Stimulated activated CD4-positive, alpha-beta T cell treated with anti-CD3 and anti-CD28 coated beads, TNF-alpha, amount 100 ng/mL, for 4 hours (primary cell): ENCODE measurements at regions not wholly inside any gene's neighbourhood (a gene's known extent, or its start where the extent isn't known, plus 50 kb on each side); places are given as distances from the start of the nearest gene placed in this dataset.

ENCODE experiments used
- DNase-seq, 3 experiments: peaks; one replicate each; pipeline ENCODE4 v3.0.0-alpha.2; 2020; ENCODE audit warnings: low read depth in 3 of 3

DNA sequence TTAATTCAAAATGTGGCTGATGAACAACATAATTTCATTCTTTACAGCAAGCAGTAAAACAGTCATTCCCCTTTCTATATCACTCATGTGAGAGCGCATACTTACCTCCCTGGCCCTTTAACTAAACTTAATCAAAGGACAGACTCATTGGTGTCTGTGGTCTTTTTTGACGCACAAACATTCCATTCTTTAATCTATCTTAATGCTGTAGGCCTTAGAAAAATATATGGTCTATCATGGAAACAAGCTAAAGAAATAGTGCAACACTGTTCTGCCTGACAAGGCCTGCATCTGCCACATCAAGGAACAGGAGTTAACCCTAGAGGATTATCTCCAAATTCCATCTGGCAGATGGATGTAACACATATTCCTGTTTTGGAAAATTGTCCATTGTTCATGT is 878.1 kb downstream of the NLGN4Y start:
- DNase-seq = no peak

DNA sequence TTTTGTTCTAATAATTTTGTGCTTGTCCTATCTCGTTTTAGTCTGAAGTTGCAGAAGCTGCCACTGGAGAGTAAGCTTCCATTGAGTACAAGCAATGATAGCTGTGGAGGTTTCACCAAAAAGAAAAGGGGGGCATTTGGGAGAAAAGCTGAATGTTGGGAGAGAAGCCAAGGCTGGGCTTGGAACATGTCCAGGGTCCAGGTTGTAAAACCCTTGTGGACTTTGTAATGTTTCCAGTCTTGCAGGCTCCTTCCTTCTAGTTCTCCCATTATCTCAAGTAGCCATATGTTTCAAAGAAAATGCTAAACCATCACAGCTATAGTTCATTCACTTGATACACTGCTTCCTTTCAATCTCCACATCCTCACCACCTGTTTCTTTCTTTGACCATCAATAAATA is 880.2 kb downstream of the NLGN4Y start:
- DNase-seq = no peak

DNA sequence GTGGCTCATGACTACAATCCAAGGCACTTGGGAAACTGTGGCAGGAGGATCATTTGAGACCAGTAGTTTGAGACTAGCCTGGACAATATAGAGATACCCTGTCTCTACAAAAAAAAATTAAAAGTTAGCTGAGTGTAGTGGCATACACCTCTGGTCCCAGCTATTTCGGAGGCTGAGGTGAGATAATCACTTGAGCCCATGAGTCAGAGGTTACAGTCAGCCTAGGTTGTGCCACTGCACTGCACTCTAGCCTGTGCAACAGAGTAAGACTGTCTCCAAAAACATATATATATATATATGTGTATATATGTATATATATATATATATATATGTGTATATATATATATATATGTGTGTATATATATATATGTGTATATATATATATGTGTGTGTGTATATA is 890.8 kb downstream of the NLGN4Y start:
- no peak for DNase-seq

DNA sequence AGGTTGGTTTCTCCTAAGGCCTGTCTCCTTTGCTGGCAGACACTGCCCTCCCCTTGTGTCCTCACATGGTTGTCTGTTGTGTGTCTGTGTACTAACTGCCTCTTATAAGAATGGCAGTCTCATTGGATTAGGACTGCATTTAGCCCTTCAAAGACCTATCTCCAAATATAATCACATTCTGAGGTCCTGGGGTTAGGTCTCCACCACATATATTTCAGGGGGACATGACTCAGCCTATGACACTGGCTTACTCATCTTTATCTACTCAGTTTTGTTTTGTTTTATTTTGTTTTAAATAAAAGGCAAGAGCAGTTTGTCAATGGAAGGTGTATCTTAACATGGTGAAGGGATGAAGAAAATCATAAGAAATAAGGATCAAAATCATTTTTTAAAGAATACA is 894.3 kb downstream of the NLGN4Y start:
- no peak for DNase-seq

DNA sequence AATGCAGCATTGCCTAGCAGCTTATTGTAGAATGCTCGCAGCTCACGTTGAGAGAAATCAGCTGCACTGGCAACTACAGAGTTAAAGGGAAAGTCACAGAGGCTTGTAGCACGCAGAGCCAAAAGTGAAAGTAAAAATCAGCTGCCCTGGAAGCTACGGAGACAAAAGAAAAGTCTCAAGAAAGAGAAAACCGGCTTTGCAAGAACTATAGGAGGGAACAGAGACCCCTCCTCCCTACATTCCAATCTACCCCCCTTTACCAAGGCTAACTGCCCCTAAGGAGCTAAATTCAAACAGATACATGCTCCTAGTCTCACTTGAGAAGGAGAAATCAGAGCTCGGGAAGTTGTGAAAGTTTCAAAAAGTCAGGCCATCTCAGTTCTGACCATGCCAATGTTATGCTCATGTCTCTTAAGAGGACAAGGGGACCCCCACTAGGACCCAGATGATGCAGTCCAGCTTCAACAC is 900.4 kb downstream of the NLGN4Y start:
- peak in 1 of 3 experiments; percentile 3 for DNase-seq

DNA sequence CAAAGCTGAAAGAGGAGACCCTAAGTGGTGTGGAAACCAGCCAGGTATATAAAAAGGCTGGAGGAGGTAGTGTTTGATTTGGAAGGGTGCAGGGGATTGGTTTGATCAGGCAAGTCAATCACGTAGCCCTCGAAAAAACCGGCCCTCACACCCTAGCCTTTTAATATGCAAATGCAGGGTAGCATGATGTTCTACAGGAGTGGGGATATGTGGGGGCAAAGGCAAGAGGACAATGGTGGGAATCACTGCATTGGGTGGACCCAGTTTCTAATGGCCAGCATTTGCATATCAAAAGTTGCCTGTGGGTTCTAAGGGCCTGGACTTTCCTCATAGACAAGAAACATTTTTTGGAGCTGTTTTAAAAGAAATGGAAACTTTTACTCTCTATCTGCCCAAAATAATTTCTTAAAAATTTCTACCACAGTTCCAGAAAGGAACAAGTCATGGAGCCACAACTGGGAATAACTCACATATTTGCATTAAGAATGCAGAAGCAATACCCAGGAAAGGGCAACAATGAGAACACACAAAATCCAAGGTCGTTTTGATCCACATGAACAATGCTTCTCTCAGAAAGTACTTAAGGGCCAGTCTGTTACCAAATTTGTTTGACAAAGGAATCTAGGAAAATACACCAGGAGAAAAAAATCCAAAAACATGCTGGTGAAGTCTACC is 915.8 kb downstream of the NLGN4Y start:
- no peak for DNase-seq

DNA sequence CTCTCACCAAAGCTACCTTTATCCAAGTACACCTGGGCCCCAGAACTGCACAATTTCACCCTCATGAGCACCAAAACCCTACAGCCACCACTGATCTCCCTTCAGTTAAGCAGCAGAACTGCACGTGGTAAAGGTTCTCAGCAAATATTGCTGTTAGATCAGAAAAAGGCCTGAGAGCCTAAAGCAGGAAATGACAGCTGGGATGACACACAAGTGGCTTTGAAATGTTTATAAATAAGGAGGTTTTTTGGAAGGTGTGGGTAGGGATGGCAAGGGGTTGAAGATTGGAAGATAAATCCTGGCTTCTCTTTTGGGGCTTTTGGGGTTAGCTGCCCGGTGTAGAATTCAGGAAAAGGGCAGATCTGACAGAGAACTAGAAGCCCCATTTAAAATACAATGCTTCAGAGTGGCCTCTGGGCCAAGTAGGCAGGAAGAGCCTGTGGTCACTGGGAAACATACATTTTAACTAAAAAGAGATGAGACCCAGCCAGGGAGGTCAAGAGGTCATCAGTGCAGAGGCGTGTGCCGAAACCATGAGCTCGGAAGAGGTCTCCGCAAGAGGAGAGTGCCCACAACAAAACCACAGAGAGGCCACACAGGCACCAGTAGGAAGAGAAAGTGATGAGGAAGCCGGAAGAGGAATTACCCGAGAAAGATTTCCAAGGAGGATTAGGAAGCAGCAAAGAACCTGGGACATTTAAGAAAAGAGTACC is 916.5 kb downstream of the NLGN4Y start:
- DNase-seq = no peak

DNA sequence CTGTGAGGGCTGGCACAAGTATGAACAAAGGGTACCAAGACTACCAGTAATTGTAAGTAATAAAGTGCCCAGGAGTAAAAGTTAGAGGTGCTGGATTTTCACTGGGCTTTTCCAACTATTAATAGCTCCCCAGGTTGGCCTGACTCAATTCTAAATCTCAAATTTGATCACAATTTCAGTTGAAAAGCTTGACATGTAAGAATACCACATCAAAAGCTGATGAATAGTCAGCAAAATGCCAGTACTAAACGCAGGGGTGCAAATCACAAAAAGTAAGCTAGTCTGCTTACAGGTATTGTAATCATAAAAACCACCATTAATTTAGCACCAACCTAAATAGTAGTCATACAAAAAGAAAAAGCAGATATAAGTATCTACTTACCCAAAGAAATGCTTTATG is 917.5 kb downstream of the NLGN4Y start:
- no peak for DNase-seq

DNA sequence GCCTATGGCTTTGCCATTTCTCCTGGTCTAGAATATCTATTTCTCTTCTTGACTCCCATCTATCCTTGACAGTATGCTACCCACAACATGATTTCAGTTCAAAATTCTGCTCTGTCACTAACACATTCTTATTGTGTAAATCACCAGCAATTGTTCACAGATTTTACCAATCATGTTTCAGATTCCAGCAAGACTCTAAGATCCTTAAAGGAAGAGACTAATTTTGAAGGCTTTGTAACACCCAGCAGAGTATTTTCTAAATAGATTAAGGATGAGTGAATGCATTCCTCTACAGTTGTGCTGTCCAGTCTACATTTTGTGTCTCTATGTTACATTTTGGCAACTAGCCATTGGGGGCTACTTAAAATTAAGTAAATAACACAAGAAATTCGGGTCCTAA is 921.5 kb downstream of the NLGN4Y start:
- no peak for DNase-seq

DNA sequence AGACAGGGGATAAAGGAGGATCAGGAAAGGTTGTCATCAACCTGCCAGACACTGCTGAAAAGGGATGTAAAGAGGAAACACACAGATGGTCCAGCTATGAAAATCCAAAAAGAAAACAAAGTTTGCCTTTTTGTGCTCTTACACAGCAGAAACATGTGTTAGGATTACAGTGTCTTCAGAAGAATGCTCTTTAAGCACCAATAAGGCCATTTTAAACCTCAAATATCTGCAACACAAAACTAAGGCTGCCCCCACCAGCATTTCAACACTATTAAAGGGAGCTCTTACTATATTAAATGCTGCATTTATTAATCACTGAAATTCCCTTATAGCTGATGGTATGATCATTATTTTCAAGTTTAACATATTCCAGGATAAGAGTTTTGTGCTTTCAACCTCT is 922.5 kb downstream of the NLGN4Y start:
- DNase-seq = no peak

DNA sequence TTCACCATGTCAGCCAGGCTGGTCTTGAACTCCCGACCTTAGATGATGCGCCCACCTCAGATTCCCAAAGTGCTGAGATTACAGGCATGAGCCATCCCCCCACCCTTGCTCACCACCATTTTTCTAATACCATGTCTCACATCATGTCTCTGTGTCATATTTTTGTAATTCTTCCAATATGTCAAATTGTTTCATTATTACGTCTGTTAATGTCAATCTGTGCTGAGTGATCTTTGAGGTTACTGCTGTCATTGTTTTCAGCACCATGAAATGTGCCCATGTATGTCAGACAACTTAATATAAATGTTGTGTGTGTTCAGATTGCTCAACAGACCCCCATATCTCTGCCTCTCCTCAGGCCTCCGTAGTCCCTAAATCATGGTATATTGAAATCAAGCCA is 923.6 kb downstream of the NLGN4Y start:
- no peak for DNase-seq

DNA sequence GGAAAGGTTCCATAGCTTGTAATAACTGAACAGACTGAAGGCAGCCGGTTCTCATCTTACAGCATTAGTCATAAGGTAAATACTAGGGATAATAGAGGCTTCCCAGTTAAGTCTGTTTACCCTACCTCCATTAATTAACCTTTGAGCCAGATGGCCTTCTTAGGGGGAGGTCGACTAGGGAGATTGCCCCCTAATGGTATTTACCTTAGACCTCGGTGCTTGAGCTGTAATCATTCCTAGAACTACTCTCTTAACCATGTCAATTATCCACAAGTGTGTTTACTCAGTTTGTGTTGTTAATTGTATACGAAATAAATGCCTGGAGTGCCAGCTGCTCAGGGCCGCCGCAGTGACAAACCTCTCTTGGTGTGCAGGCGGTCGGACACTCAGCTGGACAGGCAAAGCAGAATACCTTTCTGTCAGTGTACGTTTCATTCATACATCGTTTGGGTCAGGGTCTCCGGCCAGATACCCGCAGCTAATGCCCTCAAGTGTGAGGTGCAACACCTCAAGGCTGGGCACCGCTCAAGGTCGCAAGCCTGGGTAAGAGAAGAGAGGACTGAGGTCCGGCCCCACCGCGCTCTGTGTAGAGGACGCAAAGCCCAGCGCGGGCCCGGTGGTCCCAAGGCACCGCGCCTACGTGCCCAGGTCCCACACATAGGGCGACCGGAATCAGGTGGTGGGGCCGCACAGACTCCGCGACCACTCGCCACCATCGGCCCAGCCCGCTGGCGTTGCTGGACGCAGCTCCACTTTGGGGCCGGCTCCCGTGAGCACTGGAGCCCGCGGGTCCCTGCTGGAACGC is 931.0 kb downstream of the NLGN4Y start:
- no peak for DNase-seq

DNA sequence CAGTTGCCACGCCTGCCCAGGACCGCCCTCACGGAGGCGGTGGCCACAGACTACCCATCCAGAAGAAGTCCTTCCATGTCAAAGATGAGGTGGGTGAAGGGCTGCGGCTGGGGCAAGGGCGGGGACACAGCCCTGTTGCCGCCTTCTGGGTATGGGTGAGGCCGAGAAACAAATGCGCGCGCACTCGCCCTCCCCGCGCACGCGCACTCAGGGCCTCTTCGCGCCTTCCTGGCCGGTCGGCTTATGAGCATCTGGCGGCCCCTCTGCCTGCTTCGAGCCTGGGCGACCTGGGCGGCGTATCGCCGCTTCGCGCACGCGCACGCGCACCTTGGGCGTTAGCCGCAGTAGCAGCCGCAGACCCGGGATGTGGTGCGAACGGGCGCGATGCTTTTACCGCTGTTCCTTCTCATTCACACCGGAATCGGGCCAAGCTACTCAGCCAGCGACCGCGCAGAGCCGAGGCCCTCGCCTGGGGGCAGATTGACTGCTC is 931.7 kb downstream of the NLGN4Y start:
- DNase-seq = peak; percentile 31 to 52 (median 46)

DNA sequence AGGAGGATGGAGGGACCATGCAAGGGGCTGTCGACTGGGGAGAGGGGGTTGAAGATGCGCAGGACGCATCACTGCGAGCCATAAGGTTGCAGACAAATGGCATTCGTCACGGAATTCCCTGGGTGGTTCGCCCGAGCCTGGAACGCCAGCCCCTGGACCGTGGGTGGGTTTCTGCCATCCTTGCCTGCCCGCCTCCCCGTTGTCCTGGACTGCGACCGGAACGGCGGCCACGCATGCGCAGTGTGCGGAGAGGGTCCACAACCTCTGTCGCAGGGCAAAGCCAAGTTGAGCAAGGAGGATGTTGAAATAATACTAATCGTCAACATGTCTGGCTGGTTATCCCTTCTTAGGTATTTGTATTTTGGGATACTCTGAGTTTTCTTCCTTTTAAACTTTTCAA is 932.2 kb downstream of the NLGN4Y start:
- no peak for DNase-seq

DNA sequence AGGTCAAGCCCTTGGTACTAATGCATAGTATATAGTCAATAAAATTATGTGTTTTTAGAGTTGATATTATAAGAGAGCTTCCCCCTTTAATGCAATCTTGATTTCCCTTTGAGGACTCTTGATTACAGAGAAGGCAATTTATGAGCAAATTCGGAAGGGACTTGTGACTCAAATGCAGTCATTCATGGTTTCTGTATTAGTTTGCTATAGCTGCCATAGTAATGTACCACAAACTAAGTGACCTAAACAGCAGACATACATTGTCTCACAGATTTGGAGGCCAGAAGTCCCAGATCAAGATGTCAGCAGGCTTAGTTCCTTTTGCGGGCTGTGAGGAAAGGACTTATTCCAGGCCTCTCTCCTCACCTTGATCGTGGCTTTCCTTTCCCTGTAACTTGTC is 933.4 kb downstream of the NLGN4Y start:
- DNase-seq = no peak

DNA sequence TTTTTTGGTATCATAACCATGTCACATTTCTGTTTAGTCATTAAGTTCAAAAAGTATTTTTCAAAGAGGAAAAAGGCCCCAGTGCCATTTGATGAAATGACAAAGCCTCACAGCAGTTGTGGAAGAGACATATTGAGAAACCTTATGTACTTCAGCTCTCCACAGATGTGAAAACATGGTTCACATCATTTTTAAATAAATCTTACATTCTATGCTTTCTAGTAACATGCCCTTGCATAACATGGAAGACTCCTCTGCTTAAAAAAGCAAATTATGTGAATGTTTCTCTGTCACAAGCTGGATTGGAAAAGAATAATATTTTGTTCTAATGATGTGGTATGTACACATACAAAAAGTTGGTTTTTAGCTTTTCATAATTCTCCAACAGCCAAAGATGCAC is 934.1 kb downstream of the NLGN4Y start:
- DNase-seq = no peak

DNA sequence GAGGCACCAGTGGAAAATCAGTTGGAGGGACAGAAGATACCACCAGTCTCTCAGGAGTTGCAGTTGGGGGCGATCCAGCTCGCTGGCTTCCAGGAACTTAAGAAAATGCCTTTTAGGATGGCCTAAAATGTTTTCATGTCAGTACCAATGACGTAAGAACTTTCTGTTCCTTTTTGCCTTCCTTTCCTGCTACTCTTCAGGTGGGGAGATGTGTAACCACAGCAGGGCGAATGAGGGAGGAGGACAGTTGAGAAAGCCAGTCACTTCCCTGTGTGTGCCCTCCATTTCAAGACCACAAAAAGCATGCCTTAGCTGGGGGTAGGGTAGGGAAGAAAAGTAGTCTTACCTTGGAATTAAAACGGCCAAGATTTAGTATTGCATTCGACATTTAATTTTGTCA is 941.6 kb downstream of the NLGN4Y start:
- DNase-seq = no peak

DNA sequence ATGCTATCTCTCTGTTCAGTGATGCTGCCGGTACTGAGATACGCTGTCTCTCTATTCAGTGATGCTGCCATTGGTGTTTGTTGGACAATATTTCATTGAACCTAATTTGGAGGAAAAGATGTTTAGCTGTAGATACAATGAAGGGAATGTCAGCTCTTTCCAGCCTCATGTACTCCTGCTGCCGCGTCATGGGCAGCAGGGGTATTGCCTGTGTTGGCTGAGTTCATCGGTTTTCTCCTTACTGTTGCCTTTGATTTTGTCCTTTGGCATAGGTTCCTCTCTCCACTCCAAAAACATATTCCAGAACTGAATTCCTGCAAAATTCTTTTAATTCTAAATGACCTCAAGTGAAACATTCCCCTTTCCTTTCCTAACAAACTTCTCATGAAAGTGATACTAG is 942.6 kb downstream of the NLGN4Y start:
- DNase-seq = no peak

DNA sequence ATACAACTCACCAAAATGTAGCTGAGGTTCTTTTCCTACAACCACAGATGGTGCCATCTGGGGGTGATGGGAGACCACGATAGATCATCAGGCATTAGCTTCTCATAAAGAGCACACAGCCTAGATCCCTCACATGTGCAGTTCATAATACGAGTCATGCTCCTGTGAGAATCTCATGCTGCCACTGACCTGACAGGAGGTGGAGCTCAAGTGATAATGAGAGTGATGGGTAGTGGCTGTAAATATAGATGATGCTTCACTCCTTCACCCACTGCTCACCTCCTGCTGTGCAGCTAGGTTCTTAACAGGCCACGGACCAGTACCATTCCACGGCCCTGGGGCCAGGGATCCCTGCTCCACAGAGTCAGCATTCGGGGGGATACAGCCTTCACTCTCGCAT is 943.8 kb downstream of the NLGN4Y start:
- no peak for DNase-seq

DNA sequence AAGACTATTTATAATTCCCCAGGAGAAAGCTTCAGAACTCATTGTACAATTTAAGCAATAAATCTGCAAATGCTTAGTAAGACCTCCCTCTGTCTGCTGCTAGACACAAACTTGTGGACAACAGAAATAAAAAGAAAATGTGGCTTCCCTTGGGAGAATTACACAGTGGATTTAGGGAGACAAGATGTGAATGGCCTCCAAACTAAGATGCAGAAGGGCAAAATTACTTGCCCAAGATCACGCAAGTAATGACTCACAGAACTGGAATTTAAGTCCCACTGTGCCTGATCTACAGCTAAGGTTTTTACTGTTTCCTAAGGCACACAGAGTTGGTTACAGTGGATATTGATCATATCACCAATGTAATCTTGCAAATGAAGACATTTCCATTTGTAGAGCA is 947.0 kb downstream of the NLGN4Y start:
- DNase-seq = no peak

DNA sequence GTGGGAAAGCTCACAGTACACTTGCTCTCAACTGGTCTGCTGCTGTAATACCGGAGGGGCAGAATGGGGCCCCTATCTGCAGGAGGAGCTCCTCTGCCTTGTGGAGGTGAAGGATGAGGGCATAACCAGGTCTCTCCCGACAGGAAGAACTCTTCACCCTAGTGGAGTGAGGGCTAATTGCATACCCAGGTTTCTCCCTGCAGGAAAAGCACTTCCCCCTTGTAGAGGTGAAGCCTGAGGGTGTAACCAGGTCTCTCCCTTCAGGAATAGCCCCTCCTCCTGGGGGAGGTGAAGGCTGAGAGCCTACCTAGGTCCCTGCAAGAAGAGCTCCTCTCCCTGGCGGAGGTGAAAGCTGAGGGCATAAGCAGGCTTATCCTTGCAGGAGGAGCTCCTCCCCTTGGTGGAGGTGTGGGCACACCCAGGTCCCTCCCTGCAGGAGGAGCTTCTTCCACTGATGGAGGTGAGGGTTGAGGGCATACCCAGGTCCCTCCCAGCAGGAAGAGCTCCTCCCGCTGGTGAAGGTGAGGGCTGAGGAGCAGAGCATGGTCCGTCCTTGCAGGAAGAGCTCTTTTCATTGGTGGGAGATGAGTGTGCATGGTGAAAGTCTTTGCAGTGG is 954.1 kb downstream of the NLGN4Y start:
- DNase-seq = no peak

DNA sequence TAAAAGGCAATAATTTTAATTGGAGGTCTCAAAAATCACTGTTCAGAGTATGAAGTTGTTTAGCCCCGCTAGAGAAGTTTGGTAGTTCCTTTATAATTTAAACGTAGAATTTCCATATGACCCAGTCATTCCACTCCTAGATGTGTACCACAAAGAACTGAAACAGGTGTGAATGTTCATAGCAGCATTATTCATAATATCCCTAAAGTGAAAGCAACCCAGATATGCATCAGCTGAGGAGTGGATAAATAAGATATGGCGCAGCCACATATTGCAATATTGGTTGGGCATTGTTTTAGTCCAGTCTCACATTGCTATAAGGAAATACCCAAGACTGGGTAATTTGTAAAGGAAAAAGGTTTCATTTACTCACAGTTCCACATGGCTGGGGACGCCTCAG is 976.2 kb downstream of the NLGN4Y start:
- no peak for DNase-seq
